Dedifferentiated amniotic fluid mesenchymal stem cell (primary cell): ENCODE measurements at regions not wholly inside any gene's neighbourhood (a gene's known extent, or its start where the extent isn't known, plus 50 kb on each side); places are given as distances from the start of the nearest gene placed in this dataset.
"Not testable (repeated sequence)": the region's sequence is repeated elsewhere in the genome, so short reads cannot be mapped to it uniquely, and the experiment has no call there.

Source experiments
- DNase-seq: peaks from one replicate; pipeline ENCODE4 v3.0.0-alpha.2; 2016; ENCODE audit errors: extremely low spot score

DNA sequence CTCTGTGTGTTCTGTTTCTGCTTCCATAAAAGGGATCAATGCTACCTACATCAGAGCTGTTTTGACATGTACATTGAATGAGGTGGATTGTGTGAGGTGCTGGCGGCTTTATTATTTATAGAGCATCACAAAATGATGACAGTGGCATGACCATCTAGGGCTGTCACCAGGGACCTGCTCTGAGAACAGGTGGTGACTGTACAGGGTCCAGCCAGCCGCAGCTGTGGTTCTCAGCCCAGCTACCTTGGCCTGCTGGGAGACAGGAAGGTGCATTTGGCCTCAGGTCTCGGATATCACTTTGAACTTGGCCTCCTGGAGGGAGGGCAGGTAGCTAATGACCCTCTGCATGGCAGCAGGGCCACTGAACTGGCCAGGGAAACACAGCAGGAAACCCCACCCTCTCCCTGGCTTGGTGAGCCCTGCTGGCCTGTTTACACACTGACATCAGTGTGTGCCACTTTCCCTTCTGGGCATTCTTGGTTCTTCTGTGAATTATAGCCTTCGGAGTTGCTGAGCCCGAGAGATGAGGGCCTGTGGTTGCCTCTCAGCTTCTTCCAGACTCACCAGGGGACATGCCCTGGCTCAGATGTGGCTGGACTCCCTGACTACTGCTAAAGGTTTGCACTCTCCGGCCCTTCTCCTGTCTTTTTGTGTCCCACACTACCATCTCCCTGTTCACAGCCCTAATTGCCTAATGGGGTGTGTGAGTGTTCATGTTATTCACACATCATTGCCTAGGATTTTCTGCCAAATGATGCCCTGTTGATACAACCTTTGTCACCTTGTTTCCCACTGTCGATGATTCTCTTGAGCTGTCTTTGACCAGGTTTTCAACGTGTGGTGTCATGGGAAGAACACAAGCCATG, 109.2 kb upstream of the RAB12 start:
- DNase-seq: no peak

DNA sequence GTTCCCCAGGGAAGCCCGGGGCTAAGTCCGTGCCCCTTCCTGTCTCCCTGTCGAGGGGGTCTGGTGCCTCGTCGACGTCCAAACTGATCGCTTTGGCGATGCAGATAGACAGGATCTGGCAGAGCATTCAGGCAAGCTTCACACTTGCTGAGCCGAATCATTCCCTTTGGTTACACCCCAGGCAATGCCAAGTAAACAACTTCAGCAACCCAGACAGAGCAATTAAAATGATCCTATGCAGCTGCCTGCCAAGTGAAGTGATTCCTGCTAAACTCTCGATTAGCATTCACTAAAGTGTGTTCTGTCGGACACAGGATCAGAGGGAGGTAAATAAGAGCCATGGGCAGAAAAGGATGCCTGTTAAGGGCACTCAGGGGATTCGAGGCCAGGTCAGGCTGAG, 108.2 kb upstream of the RAB12 start:
- no peak for DNase-seq

DNA sequence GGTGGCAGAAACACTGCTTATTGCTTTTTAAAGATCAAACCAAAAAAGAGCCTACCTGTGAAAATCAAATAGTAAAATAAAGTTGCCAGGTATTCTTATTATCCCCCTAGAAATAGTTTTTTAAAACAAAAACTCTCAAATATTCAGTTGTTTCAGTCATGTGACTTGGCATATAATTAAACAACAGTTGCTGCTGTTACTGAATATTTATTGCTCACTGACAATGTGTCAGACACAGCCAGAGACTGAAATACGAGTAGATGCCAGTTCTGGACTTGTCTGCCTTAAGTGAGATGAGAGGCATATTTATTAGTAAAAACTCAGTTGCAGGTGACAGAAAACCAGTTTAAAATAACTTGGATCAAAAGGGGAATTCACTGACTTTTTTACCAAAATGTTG, 106.0 kb upstream of the RAB12 start:
- DNase-seq: no peak

DNA sequence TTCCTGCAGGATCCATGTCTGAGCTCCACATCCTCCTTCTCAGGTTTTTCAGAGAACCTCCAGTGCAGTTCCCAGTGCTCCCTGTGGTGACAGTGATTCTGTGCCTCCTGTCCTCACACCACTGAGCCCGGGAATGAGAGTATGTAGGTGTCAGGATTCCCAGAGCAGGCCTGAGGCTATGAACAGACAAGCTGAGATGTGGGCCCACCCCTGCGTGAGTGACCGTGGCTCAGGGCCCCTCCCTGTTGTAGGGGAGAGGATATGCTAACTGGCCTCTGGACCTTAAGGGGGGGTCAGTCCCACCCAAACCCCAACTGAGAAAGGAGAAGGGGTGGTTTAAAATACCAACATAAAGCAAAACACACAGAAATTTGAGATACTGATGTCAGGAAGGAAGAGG, 104.8 kb upstream of the RAB12 start:
- DNase-seq: no peak

DNA sequence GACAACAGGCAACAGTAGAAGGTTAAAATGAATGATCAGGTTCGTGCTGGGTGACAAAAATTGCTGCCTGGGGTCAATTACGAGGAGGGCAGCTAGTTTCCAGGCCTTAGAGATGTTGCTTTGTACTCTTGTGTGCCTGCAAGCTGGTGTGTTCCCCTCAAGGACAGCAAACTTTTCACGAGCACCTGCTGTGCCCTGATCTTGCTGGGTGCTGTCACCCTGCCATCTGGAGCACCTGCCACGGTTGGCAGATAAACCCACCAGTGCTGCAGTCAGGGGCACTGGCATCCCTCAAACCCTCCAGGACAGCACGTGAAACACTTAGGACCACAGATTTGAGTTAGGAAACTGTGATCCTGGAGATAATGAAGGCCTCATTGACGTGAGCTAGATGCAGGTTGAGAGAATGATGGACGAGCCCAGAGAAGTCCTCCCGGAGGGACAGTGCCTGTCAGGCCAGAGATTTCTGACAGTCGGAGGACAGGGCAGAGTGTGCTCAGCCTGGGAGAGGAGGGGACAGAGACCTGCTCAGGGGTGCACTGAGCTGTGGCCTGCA, 104.3 kb upstream of the RAB12 start:
- no peak for DNase-seq

DNA sequence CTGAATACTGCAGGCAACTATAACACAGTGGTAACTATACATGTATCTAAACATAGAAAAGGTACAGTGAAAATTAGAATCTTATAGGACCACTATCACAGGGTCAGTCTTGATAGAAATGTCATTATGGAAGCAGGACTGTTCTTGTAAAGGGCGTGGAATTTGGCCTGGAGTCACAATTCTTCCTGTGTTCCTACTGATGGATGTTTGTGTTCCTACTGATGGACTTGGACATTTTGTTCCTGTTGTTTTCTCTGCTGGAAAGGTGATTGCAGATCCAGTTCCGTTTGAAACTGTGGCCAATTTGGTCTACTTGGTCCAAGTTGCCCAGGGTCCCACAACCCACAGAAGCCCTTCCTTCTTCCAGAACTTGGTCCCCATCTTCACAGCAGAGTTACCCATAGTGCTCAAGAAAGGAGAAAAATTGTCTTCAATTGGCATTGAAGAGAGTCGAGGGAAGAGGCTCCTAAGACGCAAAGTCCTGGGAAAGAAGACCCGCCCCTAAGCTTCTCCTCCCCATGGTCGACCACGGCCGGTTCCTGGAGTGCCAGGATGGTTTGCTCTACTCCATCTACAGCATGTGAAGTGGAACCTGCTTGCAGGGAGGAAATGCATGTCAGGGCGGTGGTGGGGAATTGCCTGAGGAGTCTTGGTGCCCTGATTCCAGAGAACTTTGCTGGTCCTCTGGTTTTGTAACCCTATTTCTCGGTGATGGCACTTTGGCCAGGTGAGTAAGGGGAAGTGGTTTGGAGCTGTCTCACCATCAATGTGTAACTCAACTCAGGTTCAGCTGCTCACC, 102.8 kb upstream of the RAB12 start:
- no peak for DNase-seq

DNA sequence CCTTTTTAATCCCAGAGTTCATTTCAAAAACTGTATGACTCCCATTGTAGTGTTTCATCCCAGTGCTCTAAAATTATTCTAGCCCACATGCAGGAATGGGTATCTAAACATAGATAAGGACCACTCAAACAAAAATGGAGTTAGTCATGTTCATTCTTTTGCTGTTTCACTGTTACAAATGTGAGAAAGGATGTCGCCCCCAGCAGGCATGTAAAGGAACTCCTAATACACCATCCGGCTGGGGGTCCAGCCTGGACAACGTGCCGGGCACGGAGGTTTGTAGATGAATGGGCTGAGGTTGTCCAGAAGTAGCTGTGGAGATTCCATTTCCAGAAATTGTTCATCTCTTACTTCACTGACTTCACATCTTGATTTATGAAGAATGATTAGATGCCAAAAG, 101.9 kb upstream of the RAB12 start:
- no peak for DNase-seq

DNA sequence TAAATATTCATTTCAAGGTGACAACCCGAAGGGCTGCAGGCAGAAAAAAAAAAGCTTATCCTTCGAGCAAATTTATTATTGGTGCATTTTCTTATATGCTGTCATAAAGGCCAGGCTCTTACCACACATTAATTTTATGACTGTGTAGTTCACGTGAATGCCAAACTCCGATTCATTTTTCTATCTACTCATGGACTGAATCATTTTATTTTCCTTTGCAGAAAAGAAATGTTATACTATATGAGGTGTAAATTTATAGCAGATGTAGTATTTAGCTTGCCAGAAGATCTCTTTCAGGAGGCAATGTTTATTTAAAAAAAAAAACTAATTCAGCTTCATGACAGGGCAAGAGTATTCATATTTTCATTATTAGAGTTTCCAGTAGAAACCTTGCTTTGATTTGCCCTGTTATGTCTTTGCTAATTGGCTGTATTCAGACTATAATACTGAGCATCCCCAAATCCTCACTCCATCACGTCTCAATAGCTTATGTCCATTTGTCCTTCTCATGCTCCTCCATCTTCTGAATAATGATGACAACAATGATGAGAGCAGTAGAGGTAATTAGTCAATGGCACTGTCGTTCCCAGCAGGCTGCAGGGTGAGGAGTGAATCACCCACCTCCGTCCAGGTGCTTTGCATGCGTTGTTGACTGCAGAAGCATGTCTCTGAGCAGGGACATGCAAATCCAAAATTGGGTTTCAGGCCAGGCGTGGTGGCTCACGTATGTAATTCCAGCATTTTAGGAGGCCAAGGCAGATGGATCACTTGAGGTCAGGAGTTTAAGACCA, 101.1 kb upstream of the RAB12 start:
- DNase-seq: peak; percentile 26

DNA sequence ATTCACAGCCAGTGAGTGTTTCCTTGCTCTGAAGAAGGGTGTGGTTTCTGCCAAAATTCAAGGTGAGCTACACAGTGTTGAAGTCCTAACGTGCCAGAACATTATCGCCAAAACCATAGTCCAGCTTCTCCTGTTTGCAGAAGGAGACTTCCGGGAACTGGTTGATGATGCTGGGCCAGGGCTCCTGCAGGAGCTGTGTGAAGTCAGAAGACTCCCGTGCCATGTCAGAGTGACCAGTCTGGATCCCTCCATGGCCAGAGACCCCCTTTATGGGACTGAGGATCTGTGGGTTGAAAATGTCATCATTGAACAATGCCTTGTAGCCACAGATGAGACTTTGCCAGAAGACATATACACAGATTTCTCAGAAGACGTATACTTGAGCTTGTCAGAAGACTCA, 96.0 kb upstream of the RAB12 start:
- DNase-seq: no peak

DNA sequence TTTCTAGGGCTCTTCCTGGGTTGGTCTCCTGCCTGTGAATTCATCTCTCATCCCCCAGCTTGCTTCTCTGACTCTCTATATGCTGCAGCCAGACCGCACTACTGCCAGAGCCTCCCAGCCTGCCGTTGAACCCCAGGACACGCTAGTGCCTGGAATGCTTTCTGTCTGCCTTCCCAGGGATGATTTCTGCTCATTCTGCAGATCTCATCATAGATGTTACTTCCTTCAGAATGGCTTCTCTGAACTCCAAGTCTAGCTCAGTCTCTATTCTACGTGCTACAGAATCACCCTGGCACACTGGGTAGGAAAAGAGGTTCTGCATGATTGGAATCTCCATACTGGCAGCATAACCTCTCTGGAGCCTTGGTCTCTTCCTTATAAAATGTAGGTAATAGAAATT, 94.8 kb upstream of the RAB12 start:
- no peak for DNase-seq

DNA sequence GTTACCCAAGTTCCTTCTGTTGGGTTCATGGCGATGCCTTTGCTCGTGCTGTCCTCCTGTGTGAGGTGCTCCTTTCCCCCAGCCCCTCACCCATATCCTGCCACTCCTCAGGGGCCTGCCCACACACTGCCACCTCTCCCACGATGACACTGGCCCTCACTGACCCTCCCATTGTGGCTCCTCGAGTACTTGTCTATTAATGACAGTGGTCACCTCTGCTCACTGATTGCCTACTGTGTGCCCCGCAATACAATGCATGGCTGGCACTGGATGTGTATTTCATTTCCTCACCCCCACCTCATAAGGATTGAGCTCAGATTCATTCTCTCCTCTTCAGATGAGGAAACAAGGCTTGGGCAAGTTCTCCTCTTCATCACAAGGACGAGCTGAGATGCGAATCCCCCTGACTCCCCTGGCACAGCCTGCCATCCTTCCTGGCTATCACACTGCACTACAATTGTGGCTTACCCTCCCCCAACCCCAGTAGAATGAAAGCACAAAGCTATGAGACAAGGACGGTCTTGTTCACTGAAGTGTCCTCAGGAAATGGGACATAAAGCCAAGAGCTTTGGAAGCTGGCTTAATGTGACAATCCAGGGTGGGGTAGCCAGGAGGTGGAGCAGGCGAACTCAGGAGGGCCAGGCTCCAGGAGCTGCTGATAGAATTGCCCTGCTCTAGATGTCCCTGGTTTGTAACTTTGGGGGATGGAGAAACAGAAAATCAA, 93.9 kb upstream of the RAB12 start:
- DNase-seq: no peak

DNA sequence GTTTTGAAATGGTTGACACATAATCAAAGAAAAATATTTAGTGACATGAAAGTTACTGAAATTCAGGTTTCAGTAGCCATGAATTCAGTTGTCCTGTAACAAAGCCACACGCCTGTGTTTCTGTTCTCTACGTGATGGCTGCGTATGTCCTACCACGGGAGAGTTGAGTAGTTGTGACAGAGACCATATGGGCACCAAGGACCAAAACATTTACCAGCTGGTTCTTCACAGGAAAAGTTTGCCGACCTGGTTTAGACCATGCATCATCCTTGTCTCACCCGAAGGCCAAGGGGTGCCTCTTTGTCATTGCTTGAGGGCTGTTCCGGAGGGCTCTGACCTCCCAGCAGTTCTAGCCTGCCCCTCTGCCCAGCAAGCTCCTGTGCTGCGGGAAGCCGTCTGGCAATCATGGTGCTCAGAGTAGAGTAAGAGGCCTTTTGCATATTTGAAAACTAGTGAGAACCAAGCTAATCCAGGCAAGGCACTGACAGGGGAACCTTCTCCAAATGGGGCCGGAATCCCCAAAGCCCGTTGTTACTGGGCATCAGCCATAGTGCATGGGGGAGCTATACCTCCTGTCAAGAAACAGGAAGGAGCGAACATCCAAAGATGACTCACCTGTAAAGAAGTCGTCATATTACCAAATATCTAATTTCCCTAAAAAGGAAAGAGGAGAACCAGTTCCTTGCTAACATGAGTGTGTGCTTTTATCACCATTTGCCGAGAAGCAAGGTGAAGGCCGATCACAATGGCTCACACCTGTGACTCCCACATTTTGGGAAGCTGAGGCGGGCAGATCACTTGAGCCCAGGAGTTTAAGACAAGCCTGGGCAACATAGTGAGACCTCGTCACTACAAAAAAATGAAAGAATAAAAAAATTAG, 92.6 kb upstream of the RAB12 start:
- no peak for DNase-seq

DNA sequence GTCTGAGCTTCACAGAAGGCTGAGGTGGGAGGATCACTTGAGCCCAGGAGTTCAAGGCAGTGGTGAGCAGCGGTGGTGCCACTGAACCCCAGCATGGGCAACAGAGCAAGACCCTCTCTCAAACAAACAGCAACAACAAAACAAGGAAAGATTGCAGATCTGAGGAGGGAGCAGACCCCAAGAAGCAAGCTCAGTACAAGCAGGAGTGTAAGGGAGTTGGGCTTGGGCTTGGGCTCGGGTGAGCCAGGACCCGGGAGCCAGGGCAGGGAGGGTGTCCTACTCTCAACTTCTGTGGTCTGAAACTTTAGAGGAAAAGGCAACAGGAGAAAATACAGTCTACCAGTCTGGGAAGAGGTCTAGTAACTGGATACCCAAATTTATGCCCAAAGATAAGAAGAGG, 92.0 kb upstream of the RAB12 start:
- no peak for DNase-seq

DNA sequence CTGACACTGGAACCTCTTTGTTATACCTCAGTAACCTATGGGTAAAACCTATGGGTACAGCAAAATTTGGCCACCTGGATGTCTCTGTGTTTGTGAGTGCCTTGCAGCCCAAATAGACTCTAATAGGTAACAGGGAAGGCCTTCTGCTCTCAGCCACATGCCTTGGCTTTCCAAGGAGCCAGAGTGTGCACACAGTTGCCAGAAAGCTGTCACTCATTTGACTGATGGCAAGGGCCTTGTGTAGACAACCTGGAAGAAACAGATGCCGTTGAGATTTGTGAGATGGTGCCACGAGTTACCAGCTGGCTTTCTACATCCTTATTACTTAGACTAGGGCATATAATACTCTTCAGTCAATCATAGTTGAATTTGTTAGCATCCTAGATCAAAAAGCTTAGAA, 90.1 kb upstream of the RAB12 start:
- DNase-seq: no peak

DNA sequence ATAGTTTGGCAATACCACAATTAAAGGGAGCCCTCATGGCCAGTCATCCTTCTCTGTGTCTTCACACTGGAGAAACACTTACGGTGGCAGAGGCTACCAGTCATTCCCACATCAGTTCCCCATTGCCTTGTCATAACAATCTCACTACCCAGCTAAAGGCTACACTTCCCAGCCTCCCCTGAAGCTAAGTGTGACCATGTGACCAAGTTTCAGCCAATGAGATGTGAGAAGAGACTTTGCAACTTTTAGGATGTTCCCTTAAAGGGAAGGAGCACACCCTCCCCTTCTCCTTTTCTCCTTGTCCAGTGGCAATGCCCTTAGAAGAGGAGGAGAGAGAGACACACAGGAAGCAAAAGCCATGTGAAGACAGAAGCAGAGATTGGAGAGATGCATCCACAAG, 89.0 kb upstream of the RAB12 start:
- no peak for DNase-seq

DNA sequence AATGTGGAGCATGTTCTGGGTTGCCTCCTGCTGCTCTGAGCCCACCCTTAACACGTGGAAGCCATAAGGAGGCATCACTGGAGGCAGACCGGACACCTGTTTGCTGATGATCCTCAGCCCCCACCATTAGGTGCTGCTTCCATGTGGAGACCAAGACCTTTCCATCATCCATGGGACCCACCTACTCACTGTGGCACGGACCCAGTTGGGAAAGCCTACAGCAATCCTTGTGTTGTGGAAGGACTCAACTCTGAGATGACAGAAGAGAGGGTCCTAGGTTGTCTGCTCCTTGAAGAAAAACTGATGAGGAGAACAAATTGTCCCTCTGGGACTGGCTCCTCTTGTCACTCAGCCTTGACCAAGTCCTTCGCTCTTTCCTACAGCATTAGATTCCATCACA, 86.5 kb upstream of the RAB12 start:
- no peak for DNase-seq

DNA sequence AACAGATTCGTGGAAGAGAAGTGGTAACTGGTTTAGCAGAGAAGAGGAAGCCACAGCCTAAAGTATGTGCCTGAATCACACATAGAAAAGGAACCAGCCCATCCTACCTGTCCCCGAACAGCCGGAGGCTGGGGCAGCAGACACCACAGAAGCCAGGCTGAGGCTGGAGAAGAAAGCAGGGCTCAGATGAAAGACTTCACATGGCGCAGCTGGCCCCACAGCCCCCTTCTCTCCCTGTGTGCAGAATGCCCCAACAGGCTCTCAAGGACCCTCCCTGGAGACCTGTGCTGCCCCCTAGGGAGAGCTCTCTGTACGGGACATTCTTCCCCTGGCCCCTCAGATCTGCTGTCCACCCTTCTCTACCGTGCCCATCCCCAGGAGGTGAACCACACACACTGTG, 83.5 kb upstream of the RAB12 start:
- no peak for DNase-seq

DNA sequence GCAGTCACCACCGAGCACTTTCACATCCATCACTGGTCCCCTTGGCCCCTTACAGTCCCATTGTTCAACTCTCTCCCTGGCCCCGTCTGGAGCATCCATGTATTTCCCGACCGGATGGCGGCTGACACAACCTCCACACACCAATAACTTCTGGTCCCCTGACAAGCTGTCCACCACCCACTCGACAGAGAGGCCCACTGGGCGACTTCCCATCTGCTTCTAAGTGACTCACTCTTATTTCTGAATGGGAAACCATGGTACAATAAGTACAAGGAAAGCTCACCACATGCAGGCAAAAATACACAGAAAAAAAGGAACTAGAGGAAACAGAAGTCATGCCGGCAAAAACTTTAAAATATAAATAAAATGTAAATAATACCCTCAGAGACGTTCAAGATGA, 82.9 kb upstream of the RAB12 start:
- no peak for DNase-seq

DNA sequence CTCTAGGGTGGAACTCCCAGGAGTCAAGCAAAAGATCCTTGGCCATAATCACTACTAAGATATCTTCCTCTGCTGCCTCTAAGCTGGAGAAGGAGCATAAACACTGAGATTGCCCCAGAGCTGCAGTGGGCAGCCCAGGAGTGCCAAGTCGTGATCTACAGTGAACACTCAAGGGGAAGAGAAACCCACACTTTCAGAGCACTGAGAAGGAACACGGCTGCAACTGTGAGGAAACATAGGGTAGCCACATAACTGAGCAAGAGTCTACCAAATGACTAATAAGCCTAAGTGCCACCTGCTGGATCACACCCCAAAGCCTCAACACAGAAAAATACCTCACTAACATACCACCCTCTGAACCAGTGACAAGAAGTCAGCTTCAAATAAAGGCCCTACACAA, 79.6 kb upstream of the RAB12 start:
- DNase-seq: no peak

DNA sequence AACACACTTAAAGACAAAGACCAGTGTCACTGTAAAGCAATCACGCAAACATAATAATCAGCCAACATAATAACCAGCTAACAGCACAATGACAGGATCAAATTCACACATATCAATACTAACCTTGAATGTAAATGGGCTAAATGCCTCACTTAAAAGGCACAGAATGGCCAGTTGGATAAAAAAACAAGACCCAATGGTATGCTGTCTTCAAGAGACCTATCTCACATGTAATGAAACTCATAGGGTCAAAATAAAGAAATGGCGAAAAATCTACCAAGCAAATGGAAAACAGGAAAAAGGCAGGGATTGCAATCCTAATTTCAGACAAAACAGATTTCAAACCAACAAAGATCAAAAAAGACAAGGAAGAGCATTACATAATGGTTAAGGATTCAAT, 78.2 kb upstream of the RAB12 start:
- DNase-seq: not testable (repeated sequence)

DNA sequence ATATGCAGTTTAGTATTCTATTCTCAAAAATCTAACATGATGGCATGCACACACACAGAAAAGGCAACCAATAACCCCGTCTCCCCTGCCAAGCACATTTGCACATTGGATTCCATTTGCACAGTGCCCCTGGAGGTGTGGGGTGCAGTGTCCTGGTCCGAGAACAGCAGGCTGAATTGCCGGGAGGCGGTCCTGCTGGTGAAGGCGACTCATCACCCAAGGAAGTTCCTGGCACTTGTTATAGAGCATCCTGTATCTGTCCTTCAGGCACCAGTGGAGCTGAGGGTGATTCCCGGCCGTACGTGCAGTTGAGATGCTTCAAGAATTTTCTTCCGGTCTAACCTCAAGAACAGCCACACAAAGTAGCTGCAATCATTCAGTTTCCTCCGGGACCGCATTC, 73.0 kb upstream of the RAB12 start:
- no peak for DNase-seq
